ENCODE measurements at regions not wholly inside any gene's neighbourhood (a gene's known extent, or its start where the extent isn't known, plus 50 kb on each side); places are given as distances from the start of the nearest gene placed in this dataset.

DNA sequence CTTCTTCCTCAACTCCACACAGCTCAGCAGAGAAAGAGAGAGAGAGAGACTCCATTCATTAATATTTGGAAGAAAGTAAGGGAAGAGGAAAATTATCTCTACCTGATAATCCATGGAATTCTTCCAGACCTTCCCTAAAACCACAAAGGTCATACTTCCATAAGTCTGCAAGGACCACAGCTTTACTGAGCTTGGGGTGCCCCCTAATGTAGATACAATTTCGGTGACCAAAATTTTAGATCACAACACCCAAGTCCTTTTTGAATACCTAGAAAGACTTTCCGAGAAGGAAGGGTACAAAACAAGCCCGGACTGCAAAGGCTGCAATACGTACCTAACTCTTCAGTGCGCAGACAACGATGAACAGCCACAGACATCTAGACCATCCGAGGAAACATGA, 523.9 kb downstream of the GLUD2 start:
- no peak for TF ChIP-seq CTCF (IDR thresholded peaks at IDR 0.05)
- TF ChIP-seq POLR2A (IDR thresholded peaks at IDR 0.05), result no peak

Data from ovary (tissue), 3 donors.